OCI-LY1 (cell line): ENCODE measurements at regions not wholly inside any gene's neighbourhood (a gene's known extent, or its start where the extent isn't known, plus 50 kb on each side); places are given as distances from the start of the nearest gene placed in this dataset.

Experiments used
- CTCF ChIP-seq: fragments of 200-600 bp; sonication (generic), shearing (Covaris generic); IDR thresholded peaks from 2 replicates; pipeline ENCODE4 v1.5.1; 2017; ENCODE audit warnings: mild to moderate bottlenecking, antibody characterized with exemption, low read length, moderate library complexity, mixed read lengths
- EZH2 ChIP-seq: fragments of 200-600 bp; sonication (generic), shearing (Covaris generic); IDR thresholded peaks from 2 replicates; pipeline ENCODE4 v1.8.0; 2017; ENCODE audit warnings: borderline replicate concordance, mixed run types, mild to moderate bottlenecking, antibody characterized with exemption, low read length, moderate library complexity, mixed read lengths

- no peak for TF ChIP-seq CTCF
- TF ChIP-seq EZH2, result no peak
These were observed 569.0 kb downstream of the TAF11L14 start for GRCh38 chr5:18203296-18203695.
